ENCODE measurements at regions not wholly inside any gene's neighbourhood (a gene's known extent, or its start where the extent isn't known, plus 50 kb on each side); places are given as distances from the start of the nearest gene placed in this dataset.

GRCh38 chr11:28743061-28743550 lies 634.9 kb downstream of the METTL15 start:
- no peaks in the 10 kb centered on the region for H3K4me1 ChIP-seq (ENCODE audit: control insufficient read depth, insufficient read depth, low read length)
- DNase-seq (ENCODE audit: low read depth, low spot score) (no peak), ATAC-seq (no peak)
- no peaks in the 10 kb centered on the region for H3K27me3 ChIP-seq (ENCODE audit: control insufficient read depth, insufficient read depth, low read length)
- intact Hi-C loops (cut with micrococcal nuclease; ENCODE audit: unreplicated experiment): no loop called here
- TF ChIP-seq REST (IDR thresholded peaks at IDR 0.05; ENCODE audit: insufficient read depth in 1 of 2, low read depth in 2 of 2, low read length in 1 of 2) (no peak), CTCF (IDR thresholded peaks at IDR 0.05) (no peak), POLR2AphosphoS5 (IDR thresholded peaks at IDR 0.05; ENCODE audit: low read depth, low read length) (no peak), TCF7L2 (IDR thresholded peaks at IDR 0.05; ENCODE audit: low read depth, low read length) (no peak), SIN3A (IDR thresholded peaks at IDR 0.05; ENCODE audit: borderline replicate concordance, insufficient read depth, low read depth, low read length) (no peak)
- in situ Hi-C loops (cut with HindIII; ENCODE audit: low pct_unique_long_range_greater_than_20kb, low sequenced_read_pairs): no loop called here
- H3K9me3 ChIP-seq (ENCODE audit: control insufficient read depth, insufficient read depth, low read depth, low read length): no peaks in the 10 kb centered on the region
- BruUV-seq (replicated peaks): no TSS peak
- H3K36me3 ChIP-seq (ENCODE audit: control insufficient read depth, insufficient read depth, low read length): no peaks in the 10 kb centered on the region
- H3K4me3 ChIP-seq (ENCODE audit: low read depth in 2 of 2, low read length in 2 of 2): no peak overlapping the region
- no peak overlapping the region for H3K27ac ChIP-seq (ENCODE audit: low read length)
- ChIA-PET POLR2A (no interaction called here), CTCF (no interaction called here)

- no peaks in the 10 kb centered on the region for H3K27me3 ChIP-seq (ENCODE audit: control insufficient read depth, insufficient read depth, low read length)
- TF ChIP-seq POLR2AphosphoS5 (IDR thresholded peaks at IDR 0.05; ENCODE audit: low read depth, low read length) (no peak), CTCF (IDR thresholded peaks at IDR 0.05) (no peak), SIN3A (IDR thresholded peaks at IDR 0.05; ENCODE audit: borderline replicate concordance, insufficient read depth, low read depth, low read length) (no peak), TCF7L2 (IDR thresholded peaks at IDR 0.05; ENCODE audit: low read depth, low read length) (no peak), REST (IDR thresholded peaks at IDR 0.05; ENCODE audit: insufficient read depth in 1 of 2, low read depth in 2 of 2, low read length in 1 of 2) (no peak)
- ChIA-PET CTCF (no interaction called here), POLR2A (no interaction called here)
- BruUV-seq (replicated peaks): no TSS peak
- ATAC-seq (no peak), DNase-seq (ENCODE audit: low read depth, low spot score) (no peak)
- intact Hi-C loops (cut with micrococcal nuclease; ENCODE audit: unreplicated experiment): no loop called here
- H3K4me3 ChIP-seq (ENCODE audit: low read depth in 2 of 2, low read length in 2 of 2): no peak overlapping the region
- in situ Hi-C loops (cut with HindIII; ENCODE audit: low pct_unique_long_range_greater_than_20kb, low sequenced_read_pairs): no loop called here
- H3K9me3 ChIP-seq (ENCODE audit: control insufficient read depth, insufficient read depth, low read depth, low read length): no peaks in the 10 kb centered on the region
- no peaks in the 10 kb centered on the region for H3K36me3 ChIP-seq (ENCODE audit: control insufficient read depth, insufficient read depth, low read length)
- no peaks in the 10 kb centered on the region for H3K4me1 ChIP-seq (ENCODE audit: control insufficient read depth, insufficient read depth, low read length)
- H3K27ac ChIP-seq (ENCODE audit: low read length): no peak overlapping the region
These were observed 631.5 kb downstream of the METTL15 start for GRCh38 chr11:28739489-28740280.
